Upper lobe of left lung (tissue), 4 donors: ENCODE measurements at regions not wholly inside any gene's neighbourhood (a gene's known extent, or its start where the extent isn't known, plus 50 kb on each side); places are given as distances from the start of the nearest gene placed in this dataset.
"Not testable (repeated sequence)": the region's sequence is repeated elsewhere in the genome, so short reads cannot be mapped to it uniquely, and the experiment has no call there.

Experiments
- CTCF ChIP-seq, 6 experiments: fragments of 450-650 bp in 4 of 6; fragments of 200-600 bp in 2 of 6; sonication (generic) in 2 of 6; IDR thresholded peaks; one replicate each; pipeline ENCODE4 v1.5.1; 2016 to 2019; ENCODE audit warnings: antibody characterized with exemption in 6 of 6
- EP300 ChIP-seq, 4 donors: sonication (generic); formaldehyde crosslinking; IDR thresholded peaks; one replicate each; pipeline ENCODE4 v1.5.1; 2017; ENCODE audit warnings: antibody characterized with exemption in 4 of 4, control low read depth in 2 of 4
- POLR2AphosphoS5 ChIP-seq, 2 donors: sonication (generic); formaldehyde crosslinking; IDR thresholded peaks; one replicate each; pipeline ENCODE4 v1.5.1; 2017; ENCODE audit warnings: antibody characterized with exemption in 2 of 2

- not testable (repeated sequence) for TF ChIP-seq EP300, CTCF, POLR2AphosphoS5 (IDR thresholded peaks at IDR 0.05)
Measured at GRCh38 chr2:87258887-87259286, 237.2 kb upstream of the PLGLB1 start.
